ENCODE measurements at regions not wholly inside any gene's neighbourhood (a gene's known extent, or its start where the extent isn't known, plus 50 kb on each side); places are given as distances from the start of the nearest gene placed in this dataset.
"Not testable (repeated sequence)": the region's sequence is repeated elsewhere in the genome, so short reads cannot be mapped to it uniquely, and the experiment has no call there.

GRCh38 chr4:79174490-79175252, 151.2 kb downstream of the NAA11 start:
- no peak for DNase-seq

- no peak for DNase-seq
Measured at GRCh38 chr4:79173186-79173585, 152.7 kb downstream of the NAA11 start.

GRCh38 chr4:79170077-79170476, 155.8 kb downstream of the NAA11 start:
- DNase-seq = no peak

GRCh38 chr4:79164907-79165610, 160.8 kb downstream of the NAA11 start:
- no peak for DNase-seq

GRCh38 chr4:79163981-79164490, 161.8 kb downstream of the NAA11 start:
- DNase-seq = no peak

- DNase-seq = no peak
Measured at GRCh38 chr4:79160962-79161361, 164.9 kb downstream of the NAA11 start.

- DNase-seq = not testable (repeated sequence)
Measured at GRCh38 chr4:79158705-79159104, 167.2 kb downstream of the NAA11 start.

GRCh38 chr4:79155336-79155735, 170.5 kb downstream of the NAA11 start:
- no peak for DNase-seq

- DNase-seq = no peak
Measured at GRCh38 chr4:79150820-79151416, 174.9 kb downstream of the NAA11 start.

- DNase-seq = no peak
Measured at GRCh38 chr4:79148369-79148768, 177.5 kb downstream of the NAA11 start.

- DNase-seq = no peak
Measured at GRCh38 chr4:79147251-79147650, 178.6 kb downstream of the NAA11 start.

- DNase-seq = no peak
Measured at GRCh38 chr4:79141530-79141929, 184.3 kb downstream of the NAA11 start.

GRCh38 chr4:79134767-79135166, 191.1 kb downstream of the NAA11 start:
- no peak for DNase-seq

GRCh38 chr4:79132826-79133225, 193.0 kb downstream of the NAA11 start:
- DNase-seq = no peak

- DNase-seq = no peak
Measured at GRCh38 chr4:79121875-79122358, 182.7 kb upstream of the PAQR3 start.

- DNase-seq = no peak
Measured at GRCh38 chr4:79121223-79121622, 182.0 kb upstream of the PAQR3 start.

GRCh38 chr4:79117051-79117450, 177.8 kb upstream of the PAQR3 start:
- DNase-seq = not testable (repeated sequence)

- DNase-seq = no peak
Measured at GRCh38 chr4:79107014-79107413, 167.8 kb upstream of the PAQR3 start.

GRCh38 chr4:79088946-79089691, 149.9 kb upstream of the PAQR3 start:
- DNase-seq = no peak

GRCh38 chr4:79087071-79087470, 147.8 kb upstream of the PAQR3 start:
- no peak for DNase-seq

- DNase-seq = no peak
Measured at GRCh38 chr4:79083406-79084010, 144.3 kb upstream of the PAQR3 start.

- no peak for DNase-seq
Measured at GRCh38 chr4:79082997-79083396, 143.8 kb upstream of the PAQR3 start.

All from HCEC 1CT (cell line).